Iris pigment epithelial cell (primary cell): ENCODE measurements at regions not wholly inside any gene's neighbourhood (a gene's known extent, or its start where the extent isn't known, plus 50 kb on each side); places are given as distances from the start of the nearest gene placed in this dataset.

Experiments
- DNase-seq: peaks from one replicate; pipeline ENCODE4 v3.0.0-alpha.2; 2011; ENCODE audit warnings: low read depth

DNA sequence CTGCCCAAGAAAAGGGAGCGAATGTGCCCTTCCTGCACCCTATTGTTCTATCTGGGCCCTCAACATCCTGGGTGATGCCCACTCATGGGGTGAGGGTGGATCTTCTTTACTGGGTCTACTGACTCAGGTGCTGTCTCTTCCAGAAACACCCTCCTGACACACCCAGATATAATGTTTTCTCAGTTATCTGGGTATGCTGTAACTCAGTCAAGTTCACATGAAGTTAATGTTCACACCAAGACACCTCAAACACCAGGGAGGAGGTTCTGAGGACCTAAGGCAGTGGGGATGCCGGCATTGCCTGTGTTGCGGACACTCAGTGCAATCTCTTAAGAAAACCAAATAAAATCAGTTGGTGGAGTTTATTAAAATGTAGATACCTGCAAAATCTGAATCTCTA lies 500.9 kb downstream of the BCL11A start:
- no peak for DNase-seq

DNA sequence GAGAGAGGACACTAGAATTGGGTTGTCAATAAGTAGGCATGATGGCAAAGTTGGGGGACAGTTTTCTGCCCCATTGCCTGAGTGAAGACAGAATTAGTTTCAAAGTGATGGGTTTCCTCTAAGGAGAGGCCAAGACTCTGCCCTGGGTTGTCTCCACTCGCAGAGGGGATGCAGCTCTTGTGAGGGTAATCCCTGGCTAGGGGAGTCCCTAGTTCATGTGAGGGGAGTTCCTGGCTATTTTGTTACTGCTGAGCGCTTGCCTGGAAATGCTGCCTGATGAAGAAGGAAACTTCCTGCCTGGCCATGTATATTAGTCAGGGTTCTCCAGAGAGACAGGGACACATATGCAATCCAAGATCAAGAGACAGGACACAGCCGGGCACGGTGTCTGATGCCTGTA lies 501.5 kb downstream of the BCL11A start:
- DNase-seq = no peak

- no peak for DNase-seq
These were observed 505.4 kb downstream of the BCL11A start for GRCh38 chr2:60047944-60048525.

DNA sequence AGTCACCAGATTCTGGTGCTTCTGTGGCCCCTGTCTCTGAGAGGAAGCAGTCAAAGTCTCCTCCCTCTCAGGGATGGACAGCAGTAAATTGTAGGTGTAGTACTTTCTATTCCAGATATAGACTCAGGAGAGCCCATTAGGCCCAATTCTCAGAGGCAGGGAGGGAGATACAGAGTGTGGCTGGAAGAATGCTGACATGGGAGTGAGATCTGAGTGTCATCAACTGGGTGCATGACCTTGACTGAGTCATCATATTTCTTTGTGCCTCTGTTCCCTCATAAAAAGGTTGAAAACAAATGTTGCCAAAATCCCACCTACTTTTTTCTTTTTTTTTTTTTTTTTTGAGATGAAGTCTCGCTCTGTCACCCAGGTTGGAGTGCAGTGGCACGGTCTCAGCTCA lies 506.1 kb downstream of the BCL11A start:
- DNase-seq = no peak

DNA sequence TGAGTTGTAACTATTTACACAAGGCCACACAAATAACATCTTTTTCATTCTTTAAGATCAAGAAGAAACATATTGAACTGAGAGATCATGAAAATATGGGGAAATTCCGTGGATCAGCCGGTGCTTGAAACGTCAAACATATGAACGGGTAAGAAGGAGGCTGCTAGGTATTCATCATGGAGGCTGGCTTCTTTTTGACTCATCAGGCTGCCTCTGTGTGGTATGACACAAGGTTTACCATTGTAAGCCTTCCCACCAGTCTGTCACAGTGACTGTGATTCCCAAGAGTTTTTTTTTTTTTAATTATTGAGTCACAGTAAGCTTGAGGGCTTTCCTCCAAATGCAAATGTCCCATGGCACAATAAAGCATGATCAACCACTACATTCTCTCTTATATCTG lies 506.9 kb downstream of the BCL11A start:
- no peak for DNase-seq

GRCh38 chr2:60045456-60045855 lies 508.0 kb downstream of the BCL11A start:
- no peak for DNase-seq

GRCh38 chr2:60044484-60044883 lies 509.0 kb downstream of the BCL11A start:
- DNase-seq = no peak

DNA sequence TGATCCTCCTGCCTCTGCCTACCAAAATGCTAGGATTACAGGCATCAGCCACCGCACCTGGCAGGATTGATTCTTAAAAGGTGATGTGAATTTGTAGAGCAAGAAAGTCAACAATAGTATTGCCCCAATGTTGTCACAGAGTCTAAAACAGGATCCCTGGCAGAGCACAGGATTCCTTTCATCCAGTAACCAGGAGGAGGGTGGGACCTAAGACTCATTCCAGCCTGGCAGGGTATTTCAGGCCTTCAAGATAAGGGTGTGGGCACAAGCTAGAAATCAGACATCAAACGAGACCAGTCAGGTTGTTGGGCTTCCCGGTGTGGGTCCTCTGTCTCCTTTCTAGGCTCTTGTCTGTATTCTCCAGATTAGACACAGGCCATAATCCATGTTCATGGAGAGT lies 511.4 kb downstream of the BCL11A start:
- no peak for DNase-seq

GRCh38 chr2:60033325-60033724 lies 520.1 kb downstream of the BCL11A start:
- DNase-seq = no peak

DNA sequence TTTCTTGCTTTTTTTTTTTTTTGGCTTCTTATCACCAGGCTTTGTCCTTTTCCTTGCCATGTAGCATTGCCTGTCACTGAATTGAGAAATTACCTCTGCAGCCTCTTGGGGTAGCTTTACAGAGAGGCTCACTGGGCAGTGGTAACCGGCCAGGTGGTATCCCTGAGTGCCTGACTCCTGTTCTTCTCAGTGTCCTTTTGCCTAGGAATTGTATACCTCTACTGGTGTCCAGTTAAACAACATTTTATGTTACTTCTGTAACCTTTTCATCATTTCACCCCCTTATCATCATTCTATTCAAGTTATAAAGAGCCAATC lies 523.9 kb downstream of the BCL11A start:
- DNase-seq = no peak

DNA sequence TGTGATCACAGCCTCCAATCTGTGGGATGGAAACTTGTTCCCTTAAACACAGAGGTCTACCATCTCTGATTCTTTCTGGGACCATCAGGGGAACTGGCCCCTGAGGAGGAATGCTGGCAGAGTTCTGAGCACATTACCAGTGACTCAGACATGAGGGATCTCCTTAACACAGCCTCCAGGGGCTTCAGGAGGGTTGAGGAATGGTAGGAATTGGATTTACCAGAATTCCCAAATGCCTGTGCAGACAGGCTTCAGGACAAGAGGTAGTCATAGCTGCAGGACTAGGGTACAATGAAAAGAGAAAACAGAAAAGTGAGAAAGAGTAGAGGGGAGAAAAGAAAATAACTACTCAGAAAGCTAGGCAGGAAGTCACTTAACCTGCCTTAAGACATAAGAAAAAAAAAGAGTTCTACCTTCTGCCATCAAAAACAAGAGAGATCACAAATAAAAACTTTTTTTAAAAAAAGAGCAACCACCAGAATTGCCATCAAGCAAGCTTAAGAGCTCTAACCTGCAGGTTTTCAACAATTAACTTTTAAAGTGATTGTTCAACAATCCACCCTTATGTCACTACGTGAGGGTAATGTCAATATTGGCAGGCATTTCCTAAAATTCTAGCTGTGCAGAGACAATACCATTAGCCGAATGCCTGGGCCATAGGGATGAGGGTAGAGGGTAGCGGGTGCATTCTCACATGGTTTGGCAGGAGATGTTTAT lies 524.4 kb downstream of the BCL11A start:
- DNase-seq = no peak

- no peak for DNase-seq
These were observed 528.0 kb downstream of the BCL11A start for GRCh38 chr2:60025496-60025895.

DNA sequence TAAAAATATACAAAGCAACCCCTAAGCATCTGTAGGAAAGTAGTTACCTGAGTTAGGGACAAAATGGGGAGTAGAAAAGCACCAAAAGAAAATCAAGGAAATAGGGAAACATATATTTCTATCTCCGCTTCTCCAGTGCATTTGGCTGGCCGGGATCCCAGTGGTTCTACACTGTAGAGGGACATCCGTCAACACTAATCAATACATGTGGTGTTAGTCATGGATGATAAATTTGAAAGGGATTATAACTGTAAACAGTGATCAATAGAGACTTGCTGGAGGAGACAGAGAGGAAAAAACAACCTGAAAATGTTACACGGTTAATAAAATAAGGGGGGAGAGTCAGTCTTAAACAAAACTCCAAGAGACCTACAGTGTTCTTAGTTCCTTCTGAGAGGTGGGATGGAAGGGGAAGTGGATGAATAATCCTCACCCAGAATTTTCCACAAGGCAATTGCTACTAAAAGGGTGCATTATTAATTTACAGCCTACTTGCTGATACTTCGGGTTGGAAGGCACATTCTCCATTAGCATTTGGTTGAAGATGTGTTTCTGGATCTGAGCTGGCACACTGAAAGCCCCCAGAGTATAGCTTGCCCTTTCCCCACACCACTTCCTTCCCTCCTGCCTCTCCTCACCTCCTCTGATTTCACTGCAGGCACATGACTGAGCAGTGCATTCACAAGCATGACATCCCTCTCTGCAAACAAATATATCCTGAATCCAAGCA lies 530.0 kb downstream of the BCL11A start:
- no peak for DNase-seq

GRCh38 chr2:60007671-60008070 lies 545.8 kb downstream of the BCL11A start:
- no peak for DNase-seq

DNA sequence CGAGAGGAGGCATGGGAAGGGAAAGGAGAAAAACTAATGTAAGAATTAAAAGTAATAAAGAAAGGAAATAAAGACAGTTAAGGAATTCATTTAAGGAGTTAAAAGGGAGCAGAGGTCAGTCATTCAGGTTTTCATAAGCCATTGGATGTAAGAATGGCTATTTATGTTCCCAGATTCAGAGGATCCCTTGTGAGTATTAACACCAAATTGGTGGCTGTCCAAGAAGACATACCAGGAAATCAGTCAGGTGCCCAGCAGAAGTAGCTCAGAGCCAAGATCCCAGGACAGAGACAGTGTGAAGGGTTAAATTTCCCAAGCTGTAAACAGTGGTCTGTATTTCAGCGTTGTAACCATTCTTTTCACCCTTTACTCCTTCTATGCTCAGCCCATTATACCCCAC lies 550.4 kb downstream of the BCL11A start:
- no peak for DNase-seq

GRCh38 chr2:60002183-60002867 lies 551.1 kb downstream of the BCL11A start:
- no peak for DNase-seq

- no peak for DNase-seq
These were observed 552.8 kb downstream of the BCL11A start for GRCh38 chr2:60000686-60001085.

- no peak for DNase-seq
These were observed 555.1 kb downstream of the BCL11A start for GRCh38 chr2:59998324-59998723.

DNA sequence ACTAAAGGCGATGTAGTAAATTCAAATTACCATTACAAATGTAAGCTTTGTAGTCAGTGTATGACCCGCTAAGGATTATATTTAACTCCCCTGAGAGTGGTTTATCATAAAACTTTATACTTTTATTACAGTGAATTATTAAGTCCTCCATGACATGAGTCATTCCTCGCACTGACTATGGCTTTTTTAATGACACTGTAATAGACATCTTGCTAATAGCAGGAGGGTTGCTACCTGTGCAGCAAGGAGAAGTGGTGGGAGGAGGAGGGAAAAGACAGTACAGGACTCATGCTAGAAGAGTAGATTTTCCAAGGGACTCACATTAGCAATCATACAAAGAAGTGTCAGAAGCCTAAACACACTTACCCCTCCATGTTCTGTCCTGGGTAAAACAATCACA lies 556.1 kb downstream of the BCL11A start:
- DNase-seq = no peak

- DNase-seq = no peak
These were observed 556.6 kb downstream of the BCL11A start for GRCh38 chr2:59996855-59997254.

GRCh38 chr2:59993726-59994125 lies 559.7 kb downstream of the BCL11A start:
- DNase-seq = no peak

GRCh38 chr2:59988341-59988740 lies 565.1 kb downstream of the BCL11A start:
- no peak for DNase-seq

DNA sequence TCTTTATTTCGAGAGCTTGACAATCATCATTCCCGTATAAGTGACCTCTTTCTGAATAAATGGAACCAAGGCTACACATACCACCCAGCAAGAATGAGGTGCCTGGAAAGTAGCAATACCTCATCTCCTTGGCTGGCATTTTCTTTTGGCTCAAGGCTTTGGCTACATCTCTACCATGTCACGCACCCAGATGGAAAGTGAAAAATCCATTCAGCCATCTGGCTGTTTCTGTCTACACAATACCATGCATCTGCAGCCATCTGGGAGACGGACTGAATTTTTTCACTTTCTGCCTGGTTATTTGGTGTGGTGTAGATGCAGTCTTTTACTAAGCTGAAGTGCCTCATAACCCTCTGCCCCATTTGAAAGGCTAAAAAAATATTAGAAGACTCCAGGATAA lies 566.9 kb downstream of the BCL11A start:
- no peak for DNase-seq
